CD14-positive monocyte (primary cell): ENCODE measurements at regions not wholly inside any gene's neighbourhood (a gene's known extent, or its start where the extent isn't known, plus 50 kb on each side); places are given as distances from the start of the nearest gene placed in this dataset.

ENCODE experiments used
- DNase-seq, 3 donors: peaks; one replicate each; pipeline ENCODE4 v3.0.0-alpha.2; 2011 to 2022
- H2AFZ ChIP-seq: 2 replicates; pipeline ENCODE4 v1.6.0; 2012; ENCODE audit warnings: mild to moderate bottlenecking, low read depth, low read length, inconsistent platforms; ENCODE audit not compliant: insufficient read depth, poor library complexity, severe bottlenecking
- H3K27ac ChIP-seq, 2 donors: 1 replicate in 1 of 2; 2 replicates in 1 of 2; pipeline ENCODE4 v1.5.1; 2012 to 2013; ENCODE audit warnings: low read length in 2 of 2, control low read depth in 1 of 2, inconsistent platforms in 1 of 2, low read depth in 1 of 2, mild to moderate bottlenecking in 1 of 2
- H3K27me3 ChIP-seq, 2 donors: one replicate each; pipeline versions ENCODE4 v1.6.0 to v1.6.1; 2011 to 2013; ENCODE audit warnings: low read length in 2 of 2; ENCODE audit not compliant: control insufficient read depth in 2 of 2, insufficient read depth in 2 of 2
- H3K36me3 ChIP-seq, 2 donors: replicated peaks in 1 of 2; 1 replicate in 1 of 2; 2 replicates in 1 of 2; pipeline versions ENCODE4 v1.5.1 to v1.6.1; 2012 to 2013; ENCODE audit warnings: low read length in 2 of 2, control low read depth in 1 of 2, inconsistent platforms in 1 of 2, mild to moderate bottlenecking in 1 of 2; ENCODE audit not compliant: insufficient read depth in 2 of 2, control insufficient read depth in 1 of 2
- H3K4me1 ChIP-seq, 2 donors: 1 replicate in 1 of 2; 2 replicates in 1 of 2; pipeline versions ENCODE4 v1.5.1 to v1.6.1; 2012 to 2013; ENCODE audit warnings: low read length in 2 of 2, control low read depth in 1 of 2, inconsistent platforms in 1 of 2, mild to moderate bottlenecking in 1 of 2, moderate library complexity in 1 of 2; ENCODE audit not compliant: insufficient read depth in 2 of 2, control insufficient read depth in 1 of 2
- H3K4me2 ChIP-seq: replicated peaks from 2 replicates; pipeline ENCODE3; 2012; ENCODE audit warnings: low read length, moderate library complexity, mild to moderate bottlenecking; ENCODE audit not compliant: poor library complexity, severe bottlenecking; ENCODE audit errors: extremely low read depth
- H3K4me3 ChIP-seq, 3 experiments: fragments of 200-600 bp in 1 of 3; sonication (generic) in 1 of 3; replicated peaks in 1 of 3; 1 replicate in 2 of 3; 2 replicates in 1 of 3; pipeline ENCODE4 v1.5.1; 2011 to 2013; ENCODE audit warnings: low read length in 3 of 3, mild to moderate bottlenecking in 3 of 3, control low read depth in 2 of 3, low read depth in 2 of 3, inconsistent platforms in 1 of 3, moderate library complexity in 1 of 3
- H3K79me2 ChIP-seq: 2 replicates; pipeline ENCODE4 v1.6.0; 2012; ENCODE audit warnings: mild to moderate bottlenecking, control low read depth, inconsistent platforms, low read length, moderate library complexity; ENCODE audit not compliant: insufficient read depth
- H3K9ac ChIP-seq: 2 replicates; pipeline ENCODE4 v1.6.0; 2017; ENCODE audit warnings: low read length, mild to moderate bottlenecking; ENCODE audit not compliant: insufficient read depth, poor library complexity, severe bottlenecking
- H3K9me3 ChIP-seq, 2 donors: replicated peaks in 1 of 2; 1 replicate in 1 of 2; 2 replicates in 1 of 2; pipeline versions ENCODE4 v1.5.1 to v1.6.1; 2012 to 2013; ENCODE audit warnings: low read length in 2 of 2, control low read depth in 1 of 2; ENCODE audit not compliant: control insufficient read depth in 1 of 2, insufficient read depth in 1 of 2
- H4K20me1 ChIP-seq: 2 replicates; pipeline ENCODE4 v1.6.0; 2012; ENCODE audit warnings: mild to moderate bottlenecking, low read length, control low read depth, moderate library complexity; ENCODE audit not compliant: insufficient read depth
- H3K27ac Mint-ChIP-seq, 7 donors: one replicate each; pipeline ENCODE4 v1.8.0; 2020; ENCODE audit warnings: mild to moderate bottlenecking in 7 of 7, mixed read lengths in 7 of 7, moderate library complexity in 6 of 7, inconsistent platforms in 2 of 7
- H3K27me3 Mint-ChIP-seq, 3 donors: one replicate each; pipeline ENCODE4 v1.8.0; 2021 to 2022; ENCODE audit warnings: low read depth in 3 of 3, mild to moderate bottlenecking in 3 of 3, mixed read lengths in 3 of 3, moderate library complexity in 3 of 3, inconsistent platforms in 1 of 3
- H3K36me3 Mint-ChIP-seq, 2 donors: one replicate each; pipeline ENCODE4 v1.8.0; 2020; ENCODE audit warnings: mixed read lengths in 2 of 2, inconsistent platforms in 1 of 2, mild to moderate bottlenecking in 1 of 2
- H3K4me1 Mint-ChIP-seq: one replicate; pipeline ENCODE4 v1.8.0; 2020; ENCODE audit warnings: mild to moderate bottlenecking, mixed read lengths
- H3K4me3 Mint-ChIP-seq, 2 donors: one replicate each; pipeline ENCODE4 v1.8.0; 2020; ENCODE audit warnings: mild to moderate bottlenecking in 2 of 2, mixed read lengths in 2 of 2, moderate library complexity in 1 of 2
- H3K9me3 Mint-ChIP-seq, 7 donors: one replicate each; pipeline ENCODE4 v1.8.0; 2020 to 2022; ENCODE audit warnings: mixed read lengths in 7 of 7, mild to moderate bottlenecking in 6 of 7, moderate library complexity in 6 of 7, inconsistent platforms in 2 of 7
- CTCF ChIP-seq: fragments of 200-600 bp; IDR thresholded peaks from one replicate; pipeline ENCODE4 v1.8.0; 2022; ENCODE audit warnings: antibody characterized with exemption, mild to moderate bottlenecking
- WGBS: methylation state at CpG from one replicate; pipeline ENCODE4 v1.1.5; 2013; ENCODE audit warnings: missing lambda C conversion rate; ENCODE audit not compliant: insufficient coverage; 5-methylcytosine and 5-hydroxymethylcytosine counted together
- intact Hi-C, 2 donors: fragments of 100-400 bp; cut with micrococcal nuclease; formaldehyde crosslinking; loops; one replicate each; pipeline versions ENCODE4 v1.15.0 to v1.15.1; 2023

GRCh38 chr6:140105241-140105640, 730.8 kb upstream of the CITED2 start:
- Mint-ChIP-seq H3K27me3 (peaks cover 0 to under 1% (median 0%) of the 10 kb centered on the region in 3 donors), H3K36me3 (no peaks in the 10 kb centered on the region), H3K9me3 (peaks cover 0 to 5% (median 0%) of the 10 kb centered on the region in 7 donors), H3K27ac (no peak overlapping the region), H3K4me1 (peaks cover 2% of the 10 kb centered on the region), H3K4me3 (no peak overlapping the region)
- intact Hi-C loops, result no loop called here
- H3K79me2 ChIP-seq, result no peaks in the 10 kb centered on the region
- H3K4me3 ChIP-seq, result no peak overlapping the region
- TF ChIP-seq CTCF, result no peak
- H2AFZ ChIP-seq, result no peak overlapping the region
- H3K27me3 ChIP-seq, result no peaks in the 10 kb centered on the region
- H3K27ac ChIP-seq, result no peak overlapping the region
- no CpG with 5 or more reads among the region's 3 CpGs for WGBS
- no peak overlapping the region for H3K4me2 ChIP-seq
- H4K20me1 ChIP-seq, result no peaks in the 10 kb centered on the region
- H3K9ac ChIP-seq, result no peak overlapping the region
- DNase-seq, result no peak
- no peaks in the 10 kb centered on the region for H3K36me3 ChIP-seq
- no peaks in the 10 kb centered on the region for H3K4me1 ChIP-seq
- no peaks in the 10 kb centered on the region for H3K9me3 ChIP-seq

GRCh38 chr6:140101818-140102217, 727.4 kb upstream of the CITED2 start:
- no peaks in the 10 kb centered on the region for H4K20me1 ChIP-seq
- no peak for DNase-seq
- H3K36me3 ChIP-seq, result no peaks in the 10 kb centered on the region
- H3K9me3 Mint-ChIP-seq, result peaks cover 0 to 3% (median 0%) of the 10 kb centered on the region in 7 donors
- no peaks in the 10 kb centered on the region for H3K4me1 ChIP-seq
- H3K27ac Mint-ChIP-seq, result no peak overlapping the region
- H3K9ac ChIP-seq, result no peak overlapping the region
- TF ChIP-seq CTCF, result no peak
- no peaks in the 10 kb centered on the region for H3K27me3 ChIP-seq
- H3K4me1 Mint-ChIP-seq, result peaks cover 2% of the 10 kb centered on the region
- intact Hi-C loops, result no loop called here
- no peaks in the 10 kb centered on the region for H3K9me3 ChIP-seq
- H2AFZ ChIP-seq, result no peak overlapping the region
- H3K79me2 ChIP-seq, result no peaks in the 10 kb centered on the region
- H3K36me3 Mint-ChIP-seq, result no peaks in the 10 kb centered on the region
- no peak overlapping the region for H3K4me2 ChIP-seq
- H3K4me3 Mint-ChIP-seq, result no peak overlapping the region
- no peak overlapping the region for H3K4me3 ChIP-seq
- H3K27ac ChIP-seq, result no peak overlapping the region
- H3K27me3 Mint-ChIP-seq, result peaks cover 0 to 2% (median 0%) of the 10 kb centered on the region in 3 donors
